Activated T-cell treated with anti-CD3 and anti-CD28 coated beads for 1 hour (primary cell): ENCODE measurements at regions not wholly inside any gene's neighbourhood (a gene's known extent, or its start where the extent isn't known, plus 50 kb on each side); places are given as distances from the start of the nearest gene placed in this dataset.
"Not testable (repeated sequence)": the region's sequence is repeated elsewhere in the genome, so short reads cannot be mapped to it uniquely, and the experiment has no call there.

ENCODE experiments used
- DNase-seq: peaks from one replicate; pipeline ENCODE4 v3.0.0-alpha.2; 2020; ENCODE audit warnings: low read depth

DNA sequence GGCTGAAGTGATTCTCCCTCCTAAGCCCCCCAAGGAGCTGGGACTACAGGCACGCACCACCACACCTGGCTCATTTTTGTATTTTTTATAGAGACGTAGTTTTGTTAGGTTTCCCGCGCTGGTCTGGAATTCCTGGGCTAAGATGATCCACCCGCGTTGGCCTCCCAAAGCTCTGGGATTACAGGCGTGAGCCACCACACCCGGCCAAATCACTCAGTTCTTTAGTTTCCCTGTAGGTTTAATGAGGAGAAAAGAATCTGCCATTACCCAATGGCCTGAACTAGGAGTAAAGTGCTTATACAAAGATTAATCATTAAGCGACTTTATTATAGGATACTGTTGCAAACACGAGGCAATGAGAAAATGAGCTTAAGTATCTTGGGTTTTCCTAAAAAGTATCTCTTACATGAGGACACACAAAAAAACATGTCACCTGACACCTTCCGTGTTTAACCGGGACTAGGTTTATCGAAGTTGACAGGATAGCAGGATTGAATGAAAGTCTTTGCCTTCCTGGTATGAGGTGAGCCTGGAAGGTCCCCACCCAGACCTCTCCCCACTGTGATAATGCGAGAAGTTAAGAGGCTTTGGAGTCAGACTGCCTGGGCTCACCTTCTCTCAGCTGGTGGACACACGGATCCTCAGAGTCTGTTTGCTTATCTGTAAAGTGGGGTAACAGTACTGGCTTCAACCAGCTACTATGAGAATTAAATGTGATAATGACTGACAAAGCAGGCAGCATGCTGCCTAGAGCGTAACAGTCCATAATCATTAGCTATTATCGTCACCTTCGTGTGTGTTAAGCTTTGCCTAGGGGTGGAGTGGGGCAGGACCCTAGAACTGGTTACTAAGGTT, 133.5 kb upstream of the KRAS start:
- DNase-seq = no peak

DNA sequence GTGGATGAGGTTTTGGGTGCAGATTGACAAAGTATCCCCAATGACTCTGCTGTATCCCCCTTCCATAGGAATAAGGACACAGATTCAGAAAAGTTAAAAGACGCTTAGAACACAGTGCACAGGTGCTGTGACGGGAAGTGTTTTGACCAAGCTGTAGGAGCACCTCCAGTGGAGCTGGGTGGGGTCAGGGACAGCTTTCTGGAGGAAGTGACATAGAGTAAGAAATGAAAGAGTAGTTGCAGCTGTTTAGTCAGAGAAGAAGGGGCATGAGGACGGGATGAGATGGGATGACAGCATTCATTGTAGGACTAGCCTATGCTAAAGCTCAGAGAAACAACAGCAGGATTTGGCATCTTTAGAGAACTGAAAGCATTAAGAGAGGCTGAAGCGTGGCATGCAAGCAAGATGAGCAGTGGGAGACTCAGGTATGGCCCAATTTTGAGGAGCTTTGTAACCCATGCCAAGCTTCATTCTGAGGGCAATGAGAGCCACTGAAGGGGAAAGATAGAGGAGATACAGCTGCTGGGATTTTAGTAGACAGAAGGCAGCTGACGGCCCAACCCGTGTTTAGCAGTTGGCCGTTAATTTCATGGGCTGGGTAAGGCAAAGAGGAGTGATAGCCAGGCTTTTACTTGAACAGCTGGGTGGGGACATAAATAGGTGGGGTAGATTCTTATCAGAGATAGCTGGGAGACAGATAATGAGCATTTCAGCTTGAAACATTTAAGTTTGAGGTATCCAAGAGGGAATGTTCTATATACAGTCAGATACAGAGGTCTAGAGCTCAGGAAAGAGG, 131.8 kb upstream of the KRAS start:
- DNase-seq = no peak

DNA sequence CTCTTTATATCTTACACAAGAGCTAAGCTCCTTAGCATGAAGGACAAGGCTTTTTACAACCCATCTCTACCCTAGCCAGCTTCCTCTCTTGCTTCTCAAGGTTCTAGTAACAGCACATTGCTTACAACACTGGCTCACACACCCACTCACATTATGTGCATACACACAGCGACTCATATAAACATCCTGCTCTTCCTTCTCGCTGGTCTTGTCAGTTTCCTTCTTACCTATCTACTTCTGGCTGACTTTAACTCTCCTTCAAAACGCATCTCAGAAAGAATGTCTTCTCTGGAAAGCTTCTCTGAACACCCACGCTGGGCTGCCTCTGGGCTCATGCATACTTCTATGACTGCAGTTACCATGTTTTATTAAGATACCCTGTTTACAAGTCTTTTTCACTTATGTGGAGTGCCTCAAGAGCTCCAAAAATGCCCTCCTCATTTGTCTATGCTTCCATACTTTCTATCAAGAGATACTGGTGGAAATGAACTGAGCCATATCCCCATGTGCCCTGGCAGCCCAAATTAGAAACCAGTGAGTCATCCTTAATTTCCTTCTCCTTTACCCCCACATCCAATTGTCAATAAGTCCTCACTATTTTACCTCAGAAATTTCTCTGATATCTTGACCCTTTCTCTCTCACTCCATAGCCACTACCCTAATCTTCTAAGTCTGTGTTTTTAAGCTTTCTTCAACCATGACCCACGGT, 126.9 kb upstream of the KRAS start:
- no peak for DNase-seq

DNA sequence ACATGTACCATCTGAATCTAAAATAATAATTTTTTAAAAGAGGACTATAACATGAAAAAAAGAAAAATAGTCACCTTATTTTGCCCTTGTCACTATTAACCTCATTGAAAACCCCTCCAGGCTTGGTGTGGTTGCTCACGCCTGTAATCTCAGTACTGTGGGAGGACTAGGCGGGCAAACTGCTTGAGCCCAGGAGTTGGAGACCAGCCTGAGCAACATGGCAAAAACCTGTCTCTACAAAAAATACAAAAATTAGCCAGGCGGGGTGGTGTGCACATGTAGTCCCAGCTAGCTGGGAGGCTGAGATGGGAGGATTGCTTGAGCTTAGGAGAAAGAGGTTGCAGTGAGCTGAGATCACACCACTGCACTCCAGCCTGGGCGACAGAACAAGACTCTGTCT, 126.3 kb upstream of the KRAS start:
- DNase-seq = no peak

DNA sequence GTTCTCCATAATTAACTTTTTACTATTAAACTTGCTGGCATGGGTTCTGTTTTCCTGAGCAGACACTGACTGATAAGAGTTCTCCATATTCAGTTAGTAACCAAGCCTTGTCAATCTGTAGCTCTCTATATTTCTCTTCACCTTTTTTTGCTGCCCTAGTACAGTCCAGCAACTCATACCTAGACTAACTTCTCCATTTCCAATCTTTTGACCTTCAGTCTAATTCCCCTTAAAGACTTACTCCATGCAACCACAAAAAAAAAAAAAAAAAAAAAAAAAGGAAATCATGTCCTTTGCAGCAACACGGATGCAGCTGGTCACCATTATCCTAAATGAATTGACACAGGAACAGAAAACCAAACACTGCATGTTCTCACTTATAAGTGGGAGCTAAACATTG, 125.7 kb upstream of the KRAS start:
- DNase-seq = no peak

DNA sequence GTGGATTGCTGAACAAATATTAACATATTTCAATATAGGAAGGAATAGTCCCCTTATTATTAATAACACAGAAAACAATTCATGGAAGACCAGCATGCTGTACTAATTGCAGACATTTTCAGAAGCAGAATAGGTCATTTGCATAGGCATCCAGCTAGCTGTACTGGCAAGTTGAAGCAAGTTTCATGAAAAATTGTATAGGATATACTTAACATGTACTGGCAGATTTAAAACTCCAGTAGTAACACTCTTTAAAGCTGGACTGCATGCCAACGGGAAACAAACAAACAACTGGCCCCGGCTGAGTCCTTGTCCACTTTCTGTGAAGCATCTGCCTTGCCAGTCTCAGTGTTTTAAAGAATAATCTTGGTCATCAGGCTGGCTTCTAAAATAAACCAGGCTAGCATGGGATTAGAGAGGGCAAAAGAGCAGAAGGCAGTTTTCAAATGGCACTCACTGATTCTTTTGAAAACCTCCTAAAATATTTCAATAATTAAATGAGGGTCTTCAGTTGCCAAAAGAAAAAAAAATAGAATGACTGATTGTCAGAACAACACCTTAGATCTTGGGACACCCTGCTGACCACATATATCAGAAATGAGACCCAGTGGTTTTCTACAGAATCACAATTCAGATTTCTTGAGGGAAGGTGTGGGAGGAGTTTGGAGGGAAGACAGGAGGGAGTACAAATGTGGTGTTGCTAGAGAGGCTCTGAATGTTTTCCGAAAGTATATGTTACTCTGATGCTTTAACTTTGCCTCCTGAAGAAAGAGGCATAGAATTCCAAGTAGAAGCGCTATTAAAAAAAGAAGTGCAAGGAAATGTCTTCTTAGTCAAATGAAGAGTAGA, 122.5 kb upstream of the KRAS start:
- no peak for DNase-seq

DNA sequence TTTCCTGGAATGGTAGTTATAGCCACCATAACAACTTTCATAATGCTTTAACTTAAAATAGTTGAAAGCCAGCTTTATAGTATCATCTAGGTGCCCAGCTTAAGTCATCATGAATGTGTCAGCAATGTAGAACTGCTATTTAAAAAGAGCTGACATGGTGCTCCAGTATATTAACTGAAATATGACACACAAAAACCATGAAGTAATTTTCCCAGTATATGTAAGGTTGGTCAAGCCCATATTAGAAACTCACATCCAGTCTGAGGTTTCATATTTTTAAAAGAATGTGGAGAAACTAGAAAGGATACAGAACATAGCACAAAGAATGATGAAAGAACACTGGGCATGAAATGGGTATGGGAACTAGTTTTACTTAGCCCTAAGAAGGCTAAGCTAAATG, 121.3 kb upstream of the KRAS start:
- no peak for DNase-seq

DNA sequence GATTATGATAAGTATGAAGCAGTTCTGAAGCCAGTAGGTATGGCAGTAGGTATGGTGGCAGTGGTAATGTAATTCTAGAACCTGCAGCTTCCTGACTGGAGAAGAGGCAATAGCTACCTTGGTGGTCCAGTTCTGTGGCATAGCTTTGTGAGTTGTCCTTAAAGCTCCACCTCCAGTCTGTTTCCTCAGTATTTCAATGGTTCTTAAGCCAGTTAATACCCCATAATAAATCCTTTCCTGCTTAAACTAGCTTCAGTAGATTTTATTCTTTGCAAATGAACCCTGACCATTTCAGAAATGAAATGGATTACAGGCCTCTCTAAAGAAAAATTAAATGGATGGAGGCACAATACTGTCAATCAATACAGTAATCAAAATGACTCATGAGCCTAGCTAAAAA, 117.8 kb upstream of the KRAS start:
- no peak for DNase-seq

DNA sequence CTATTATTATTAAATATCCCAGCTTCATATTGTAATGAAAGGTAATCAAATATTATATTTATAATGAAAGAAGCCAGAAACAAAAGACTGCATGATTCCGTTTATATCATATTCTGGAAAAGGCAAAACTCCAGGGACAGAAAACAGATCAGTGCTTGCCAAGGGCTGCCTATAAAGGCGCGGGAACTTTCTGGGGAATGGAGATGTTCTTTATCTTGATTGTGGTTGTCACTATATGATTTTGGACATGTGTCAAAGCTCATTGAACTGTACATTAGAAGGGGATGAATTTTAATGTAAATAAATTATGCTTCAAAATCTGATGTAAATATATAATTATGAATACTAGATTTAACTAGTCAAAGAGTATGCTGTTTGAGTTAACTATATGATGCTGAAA, 115.4 kb upstream of the KRAS start:
- DNase-seq = no peak

DNA sequence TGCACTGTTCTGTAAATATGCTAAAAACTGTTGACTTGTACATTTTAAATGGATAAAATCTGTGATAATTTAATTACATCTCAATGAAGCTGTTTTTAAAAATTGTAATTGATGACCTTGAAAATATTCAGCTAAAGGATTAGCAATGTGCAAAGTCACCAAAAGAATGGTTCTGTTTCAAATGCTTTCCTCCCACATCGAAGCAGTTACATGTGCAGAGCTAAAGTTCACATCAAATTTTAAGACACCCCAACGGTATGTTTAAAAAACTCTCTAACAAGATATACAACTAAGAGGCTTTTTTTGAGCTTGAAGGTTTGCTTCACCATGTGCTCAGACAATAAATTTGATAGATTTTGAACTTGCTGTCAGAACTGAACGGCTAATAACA, 114.6 kb upstream of the KRAS start:
- no peak for DNase-seq

DNA sequence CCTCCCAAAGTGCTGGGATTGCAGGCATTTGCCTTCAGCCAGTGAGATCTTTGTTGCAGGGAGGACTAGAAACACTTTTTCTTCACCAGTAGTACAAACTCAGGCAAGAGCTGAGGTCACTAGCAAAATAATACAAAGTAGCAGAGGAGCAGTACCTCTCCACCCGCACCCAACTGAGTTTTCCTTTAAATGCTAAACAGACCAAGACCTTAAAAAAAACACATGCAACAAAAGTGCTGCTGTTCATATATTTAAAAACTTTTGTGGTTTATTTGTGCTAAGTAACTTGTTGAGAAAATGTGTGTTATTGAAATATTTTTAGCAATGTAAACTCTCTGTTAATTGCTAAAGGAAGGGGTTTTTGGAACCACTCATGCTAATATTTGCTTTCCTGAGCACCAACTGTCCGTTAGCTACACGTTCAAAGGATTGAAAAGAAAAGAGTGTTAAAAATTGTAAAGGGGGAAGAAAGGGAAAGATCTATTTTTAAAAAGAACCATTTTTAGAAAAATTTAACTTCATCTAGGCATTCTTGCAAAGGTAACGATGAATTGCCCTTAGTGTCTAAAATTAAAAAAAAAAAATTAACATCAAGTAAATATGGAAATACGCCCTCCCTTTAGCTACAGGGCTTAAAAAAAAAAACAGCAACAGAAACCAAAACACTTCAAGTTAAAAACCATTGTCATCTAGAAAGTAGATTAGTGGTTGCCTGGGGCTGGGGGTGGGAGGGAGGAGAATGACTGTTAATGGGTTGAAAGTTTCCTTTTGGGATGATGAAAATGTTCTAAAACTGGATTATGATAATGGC, 114.0 kb upstream of the KRAS start:
- no peak for DNase-seq

DNA sequence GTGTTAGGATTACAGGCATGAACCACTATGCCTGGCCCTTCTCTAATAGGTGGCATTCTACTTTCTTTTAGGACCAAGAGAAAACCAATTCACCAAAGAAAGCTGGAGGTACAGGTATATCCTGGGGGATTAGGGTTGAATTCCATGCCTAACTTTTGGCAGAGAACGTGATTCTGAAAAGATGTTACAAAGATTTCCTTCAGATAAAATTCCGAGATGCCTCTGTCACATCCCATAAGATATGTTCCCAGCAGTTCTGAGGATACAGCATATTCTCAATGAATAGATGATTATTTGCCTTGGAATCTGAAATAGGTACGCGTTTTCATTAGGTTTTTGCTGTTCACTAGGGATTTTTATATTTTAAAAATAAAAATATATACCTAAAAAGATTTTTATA, 111.9 kb upstream of the KRAS start:
- DNase-seq = no peak

DNA sequence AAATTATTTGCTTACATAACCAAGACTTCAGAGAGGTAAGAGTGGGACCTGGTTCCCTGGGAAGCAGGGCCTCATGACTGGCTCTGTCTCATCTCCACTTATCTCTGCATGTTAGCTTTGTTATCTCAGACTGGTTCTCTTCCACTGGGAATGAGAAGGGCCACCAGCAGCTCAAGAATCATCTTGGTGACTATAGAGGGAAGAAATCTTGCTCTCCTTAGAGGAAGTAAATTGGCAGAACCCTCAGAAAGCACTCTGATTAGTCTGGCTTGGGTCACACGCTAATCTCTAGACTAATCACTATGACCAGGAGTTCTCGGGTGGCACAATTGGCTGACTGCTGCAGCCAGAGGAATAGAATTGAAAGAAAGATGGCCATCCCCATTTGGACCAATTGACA, 110.8 kb upstream of the KRAS start:
- no peak for DNase-seq

DNA sequence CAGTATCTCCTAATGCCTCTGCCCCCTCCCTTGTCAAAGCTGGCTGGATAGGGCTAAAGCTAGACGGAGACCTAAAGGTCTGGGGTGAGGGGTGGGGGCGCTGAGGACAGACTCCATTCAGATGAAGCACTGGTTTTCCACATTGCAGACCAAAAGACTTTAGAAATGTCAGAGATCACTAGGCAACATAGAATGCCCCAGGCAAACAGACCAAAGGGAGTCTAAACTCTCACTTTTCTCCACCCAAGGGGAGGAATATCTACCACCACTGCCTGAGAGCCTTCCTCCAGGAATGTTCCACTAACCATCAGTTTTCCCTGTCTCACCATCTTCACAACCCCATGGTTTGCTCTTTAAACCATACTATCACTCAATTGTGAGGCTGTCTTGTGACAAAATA, 106.9 kb upstream of the KRAS start:
- no peak for DNase-seq

DNA sequence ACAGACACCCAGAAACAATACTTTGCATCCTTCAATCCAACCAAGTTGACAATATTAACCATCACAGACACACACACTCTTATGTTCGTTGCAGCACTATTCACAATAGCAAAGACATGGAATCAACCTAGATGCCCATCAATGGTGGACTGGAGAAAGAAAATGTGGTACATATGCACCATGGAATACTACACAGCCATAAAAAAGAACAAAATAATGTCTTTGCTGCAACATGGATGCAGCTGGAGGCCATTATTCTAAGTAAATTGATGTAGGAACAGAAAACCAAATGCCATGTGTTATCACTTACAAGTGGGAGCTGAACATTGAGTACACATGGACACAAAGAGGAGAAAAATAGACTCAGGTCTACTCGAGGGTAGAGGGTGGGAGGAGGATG, 102.2 kb upstream of the KRAS start:
- not testable (repeated sequence) for DNase-seq

DNA sequence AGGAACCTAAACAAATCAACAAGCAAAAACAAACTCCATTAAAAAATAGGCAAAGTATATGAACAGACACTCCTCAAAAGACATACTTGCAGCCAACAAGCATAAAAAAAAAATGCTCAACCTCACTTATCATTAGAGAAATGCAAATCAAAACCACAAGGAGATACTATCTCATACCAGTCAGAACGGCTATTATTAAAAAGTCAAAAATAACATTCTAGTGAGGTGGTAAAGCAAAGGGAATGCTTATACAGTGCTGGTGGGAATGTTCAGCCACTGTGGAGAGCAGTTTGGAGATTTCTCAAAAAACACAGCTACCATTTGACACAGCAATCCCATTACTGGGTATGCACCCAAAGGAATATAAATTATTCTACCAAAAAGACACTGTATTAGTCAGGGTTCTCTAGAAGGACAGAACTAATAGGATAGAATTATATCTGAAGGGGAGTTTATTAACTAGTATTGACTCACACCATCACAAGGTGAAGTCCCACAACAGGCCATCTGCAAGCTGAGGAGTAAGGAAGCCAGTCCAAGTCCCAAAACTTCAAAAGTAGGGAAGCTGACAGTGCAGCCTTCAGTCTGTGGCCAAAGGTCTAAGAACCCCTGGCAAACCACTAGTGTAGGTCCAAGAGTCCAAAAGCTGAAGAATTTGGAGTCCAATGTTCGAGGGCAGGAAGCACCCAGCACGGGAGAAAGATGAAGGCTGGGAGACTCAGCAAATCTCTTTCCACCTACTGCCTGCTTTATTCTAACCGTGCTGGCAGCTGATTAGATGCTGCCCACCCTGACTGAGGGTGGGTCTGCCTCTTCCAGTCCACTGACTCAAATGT, 101.6 kb upstream of the KRAS start:
- no peak for DNase-seq

DNA sequence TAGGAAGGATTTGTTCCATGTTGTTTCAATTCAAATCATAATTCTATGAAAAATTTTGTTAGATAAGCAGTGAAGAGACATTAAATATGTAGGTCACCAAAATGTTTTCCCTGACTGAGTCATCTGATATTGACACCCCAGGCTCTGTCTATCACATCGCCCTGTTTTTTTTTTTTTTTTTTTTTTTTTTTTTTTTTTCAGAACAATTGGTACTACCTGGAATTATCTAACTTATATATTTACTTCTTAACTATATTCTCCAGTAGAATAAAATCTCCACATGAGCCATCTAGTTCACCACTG, 97.8 kb upstream of the KRAS start:
- no peak for DNase-seq

DNA sequence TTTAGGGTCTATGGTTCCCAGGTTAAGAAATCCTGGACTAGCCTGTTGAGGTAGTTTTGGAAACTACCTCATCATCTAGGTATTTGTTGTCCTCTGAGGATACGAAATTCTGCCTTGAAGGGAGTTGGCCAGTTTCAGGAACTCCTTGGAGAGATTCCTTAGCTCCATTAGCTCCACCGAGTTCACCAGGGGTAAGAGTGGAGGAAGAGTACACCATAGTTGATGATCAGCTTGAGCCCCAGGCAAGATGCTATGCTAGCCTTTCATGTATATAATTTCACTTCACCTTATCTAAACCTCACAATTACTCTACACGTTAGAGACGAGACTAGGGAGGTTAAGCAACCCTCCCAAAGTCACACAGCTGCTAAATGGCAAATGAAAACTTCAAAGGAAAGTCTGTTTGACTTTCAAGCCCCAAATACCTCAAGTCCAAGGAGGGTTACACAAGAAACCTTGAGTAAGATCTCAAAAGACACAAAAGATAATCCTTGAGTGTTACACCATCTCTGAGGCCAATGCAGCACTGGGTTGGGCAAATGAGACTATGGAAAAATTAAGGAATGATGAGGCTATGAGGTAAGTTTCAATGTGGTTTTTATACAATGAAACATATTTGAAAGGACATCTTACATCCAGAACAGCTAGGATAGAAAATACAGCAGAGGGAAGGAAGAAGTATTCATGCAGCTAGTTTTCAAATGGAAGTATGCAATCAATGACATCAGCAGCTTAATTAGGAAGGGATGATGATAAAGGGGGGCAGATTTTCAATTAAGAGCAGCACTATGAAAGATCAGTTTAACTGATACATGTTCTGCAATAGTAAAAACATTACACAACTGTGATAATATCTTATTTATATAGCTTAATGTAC, 97.2 kb upstream of the KRAS start:
- no peak for DNase-seq

DNA sequence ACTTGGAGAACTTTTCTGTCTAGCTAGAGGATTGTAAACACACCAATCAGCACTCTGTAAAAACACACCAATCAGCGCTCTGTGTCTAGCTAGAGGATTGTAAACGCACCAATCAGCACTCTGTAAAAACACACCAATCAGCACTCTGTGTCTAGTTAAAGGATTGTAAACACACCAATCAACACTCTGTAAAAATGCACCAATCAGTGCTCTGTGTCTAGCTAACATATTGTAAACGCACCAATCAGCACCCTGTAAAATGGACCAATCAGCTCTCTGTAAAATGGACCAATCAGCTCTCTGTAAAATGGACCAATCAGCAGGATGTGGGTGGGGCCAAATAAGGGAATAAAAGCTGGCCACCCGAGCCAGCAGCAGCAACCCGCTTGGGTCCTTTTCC, 91.1 kb upstream of the KRAS start:
- not testable (repeated sequence) for DNase-seq
